Common myeloid progenitor, CD34-positive (primary cell): ENCODE measurements at regions not wholly inside any gene's neighbourhood (a gene's known extent, or its start where the extent isn't known, plus 50 kb on each side); places are given as distances from the start of the nearest gene placed in this dataset.
"Not testable (repeated sequence)": the region's sequence is repeated elsewhere in the genome, so short reads cannot be mapped to it uniquely, and the experiment has no call there.

Experiments
- CTCF ChIA-PET: fragments of 350-600 bp; sonication (Branson Sonifier 250); formaldehyde crosslinking; loops from one replicate; lab custom pipeline; 2021; ENCODE audit warnings: antibody characterized with exemption; lab: Charles Lee
- POLR2A ChIA-PET: fragments of 350-600 bp; sonication (Branson Sonifier 250); formaldehyde crosslinking; loops from one replicate; lab custom pipeline; 2021; ENCODE audit warnings: antibody characterized with exemption; lab: Charles Lee
- DNase-seq, 3 donors: peaks; one replicate each; pipeline versions ENCODE4 v3.0.0 to v3.0.0-alpha.2; 2013
- H3K27ac ChIP-seq, 2 experiments: 1 replicate in 1 of 2; 2 replicates in 1 of 2; pipeline ENCODE4 v1.7.0; 2013; ENCODE audit warnings: inconsistent platforms in 2 of 2, low read length in 2 of 2, mild to moderate bottlenecking in 2 of 2, low read depth in 1 of 2, moderate library complexity in 1 of 2; ENCODE audit not compliant: severe bottlenecking in 2 of 2, insufficient read depth in 1 of 2, poor library complexity in 1 of 2
- H3K27me3 ChIP-seq, 5 experiments: replicated peaks in 2 of 5; 1 replicate in 3 of 5; 2 replicates in 2 of 5; pipeline versions ENCODE4 v1.6.1 to v1.7.0; 2013; ENCODE audit warnings: low read length in 4 of 5, mild to moderate bottlenecking in 2 of 5, moderate library complexity in 2 of 5, inconsistent platforms in 1 of 5; ENCODE audit not compliant: insufficient read depth in 5 of 5, control insufficient read depth in 4 of 5
- H3K36me3 ChIP-seq, 4 experiments: 1 replicate in 2 of 4; 2 replicates in 2 of 4; pipeline versions ENCODE4 v1.6.1 to v1.7.0; 2013; ENCODE audit warnings: low read length in 3 of 4, control low read depth in 1 of 4, mild to moderate bottlenecking in 1 of 4; ENCODE audit not compliant: control insufficient read depth in 4 of 4, insufficient read depth in 4 of 4
- H3K4me1 ChIP-seq, 4 experiments: 1 replicate in 3 of 4; 2 replicates in 1 of 4; pipeline versions ENCODE4 v1.6.1 to v1.7.1; 2013; ENCODE audit warnings: low read length in 3 of 4, mild to moderate bottlenecking in 3 of 4, control low read depth in 1 of 4, inconsistent platforms in 1 of 4, moderate library complexity in 1 of 4; ENCODE audit not compliant: control insufficient read depth in 4 of 4, insufficient read depth in 4 of 4; ENCODE audit errors: control extremely low read depth in 1 of 4
- H3K4me3 ChIP-seq, 7 experiments: 1 replicate in 4 of 7; 2 replicates in 3 of 7; pipeline versions ENCODE4 v1.5.1 to v1.7.0; 2013; ENCODE audit warnings: mild to moderate bottlenecking in 7 of 7, low read length in 6 of 7, moderate library complexity in 6 of 7, inconsistent platforms in 2 of 7, low read depth in 2 of 7, control low read depth in 1 of 7; ENCODE audit not compliant: insufficient read depth in 4 of 7, control insufficient read depth in 1 of 7; ENCODE audit errors: extremely low read depth in 1 of 7
- H3K9me3 ChIP-seq, 5 experiments: 1 replicate in 4 of 5; 2 replicates in 1 of 5; pipeline versions ENCODE4 v1.6.1 to v1.7.1; 2013; ENCODE audit warnings: low read length in 4 of 5, mild to moderate bottlenecking in 2 of 5, inconsistent platforms in 1 of 5, low read depth in 1 of 5, moderate library complexity in 1 of 5; ENCODE audit not compliant: control insufficient read depth in 4 of 5, insufficient read depth in 2 of 5; ENCODE audit errors: control extremely low read depth in 1 of 5
- WGBS: methylation state at CpG from one replicate; pipeline ENCODE4 v1.1.5; 2013; ENCODE audit not compliant: insufficient coverage; 5-methylcytosine and 5-hydroxymethylcytosine counted together

DNA sequence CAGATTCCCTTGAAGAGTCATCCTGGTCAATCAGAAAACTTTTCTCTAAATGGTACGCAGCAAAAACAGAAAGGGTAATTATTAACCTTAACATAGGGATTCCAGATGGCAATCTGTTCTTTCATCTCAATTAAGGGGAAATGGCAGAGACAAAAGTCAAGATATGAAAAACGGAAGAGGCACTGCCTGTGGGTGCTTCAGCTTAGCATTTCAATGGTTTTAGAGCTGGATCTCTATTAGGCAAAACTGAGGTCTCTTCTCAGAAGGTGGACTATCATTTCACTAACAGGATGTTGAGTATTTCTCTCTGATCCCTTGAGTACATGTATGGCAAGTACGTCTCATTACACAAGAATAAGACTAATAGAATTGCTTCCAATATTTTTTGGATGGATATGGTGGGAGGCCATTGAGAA lies 296.9 kb downstream of the HIVEP2 start:
- DNase-seq: peak in 2 of 3 donors; percentile 19 to 22
- H3K27me3 ChIP-seq: peaks cover 0 to 7% (median 0%) of the 10 kb centered on the region in 5 experiments
- no peak overlapping the region for H3K4me3 ChIP-seq
- H3K36me3 ChIP-seq: no peaks in the 10 kb centered on the region
- H3K27ac ChIP-seq: no peak overlapping the region
- WGBS: 33% methylated on average over 2 of the region's 3 CpGs
- no peaks in the 10 kb centered on the region for H3K9me3 ChIP-seq
- CTCF ChIA-PET: interaction anchor here (1.8 kb wide), 1 partner anchor 18 kb away, joined by 5 read pairs; no protein-coding TSS in a partner anchor
- POLR2A ChIA-PET: no interaction called here
- no peaks in the 10 kb centered on the region for H3K4me1 ChIP-seq

DNA sequence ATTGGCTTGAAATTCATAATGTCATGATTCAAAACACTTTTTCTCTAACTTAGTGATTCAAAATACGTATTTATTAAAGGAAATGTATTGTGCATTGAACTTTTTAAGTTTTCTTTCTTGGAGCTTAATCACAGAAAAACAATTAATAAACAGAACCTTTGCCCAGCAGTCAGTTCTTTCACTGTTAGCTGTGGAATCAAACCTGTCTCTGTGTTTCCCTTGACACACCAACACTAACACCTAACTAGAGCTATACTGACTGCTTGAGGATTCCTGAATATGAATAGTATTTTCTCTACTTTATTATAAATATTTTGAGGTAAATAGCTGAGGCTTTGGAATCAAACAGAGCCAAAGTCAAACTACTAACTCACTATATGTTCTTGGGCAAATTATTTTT lies 296.4 kb downstream of the HIVEP2 start:
- no peak overlapping the region for H3K27ac ChIP-seq
- no peaks in the 10 kb centered on the region for H3K4me1 ChIP-seq
- CTCF ChIA-PET: interaction anchor here (1.8 kb wide), 1 partner anchor 18 kb away, joined by 5 read pairs; no protein-coding TSS in a partner anchor
- peaks cover 0 to 7% (median 0%) of the 10 kb centered on the region in 5 experiments for H3K27me3 ChIP-seq
- H3K4me3 ChIP-seq: no peak overlapping the region
- H3K36me3 ChIP-seq: no peaks in the 10 kb centered on the region
- H3K9me3 ChIP-seq: no peaks in the 10 kb centered on the region
- POLR2A ChIA-PET: no interaction called here
- DNase-seq: no peak
- WGBS: no CpG with 5 or more reads among the region's 1 CpG

DNA sequence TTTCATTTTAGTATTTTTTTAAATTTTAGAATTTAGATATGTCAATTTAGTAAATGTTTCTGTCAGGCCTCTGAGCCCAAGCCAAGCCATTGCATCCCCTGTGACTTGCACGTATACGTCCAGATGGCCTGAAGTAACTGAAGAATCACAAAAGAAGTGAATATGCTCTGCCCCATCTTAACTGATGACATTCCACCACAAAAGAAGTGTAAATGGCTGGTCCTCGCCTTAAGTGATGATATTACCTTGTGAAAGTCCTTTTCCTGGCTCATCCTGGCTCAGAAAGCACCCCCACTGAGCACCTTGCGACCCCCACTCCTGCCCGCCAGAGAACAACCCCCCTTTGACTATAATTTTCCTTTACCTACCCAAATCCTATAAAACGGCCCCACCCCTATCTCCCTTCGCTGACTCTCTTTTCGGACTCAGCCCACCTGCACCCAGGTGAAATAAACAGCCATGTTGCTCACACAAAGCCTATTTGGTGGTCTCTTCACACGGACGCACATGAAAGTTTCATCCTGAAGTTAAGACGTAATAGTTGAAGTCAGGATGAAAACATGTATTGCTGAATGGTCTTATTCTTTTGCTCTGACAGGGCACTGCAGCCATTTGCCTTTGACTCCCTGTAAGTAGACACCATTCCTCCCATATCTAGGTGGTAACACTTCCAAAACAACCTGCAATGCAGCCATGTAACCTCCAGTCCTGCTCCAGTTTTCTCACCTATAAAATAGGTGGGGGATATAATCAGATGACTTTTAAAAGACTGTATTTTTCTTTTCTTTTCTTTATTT lies 295.3 kb downstream of the HIVEP2 start:
- DNase-seq: not testable (repeated sequence)
- CTCF ChIA-PET: interaction anchor here (1.8 kb wide), 1 partner anchor 19 kb away, joined by 5 read pairs; no protein-coding TSS in a partner anchor

DNA sequence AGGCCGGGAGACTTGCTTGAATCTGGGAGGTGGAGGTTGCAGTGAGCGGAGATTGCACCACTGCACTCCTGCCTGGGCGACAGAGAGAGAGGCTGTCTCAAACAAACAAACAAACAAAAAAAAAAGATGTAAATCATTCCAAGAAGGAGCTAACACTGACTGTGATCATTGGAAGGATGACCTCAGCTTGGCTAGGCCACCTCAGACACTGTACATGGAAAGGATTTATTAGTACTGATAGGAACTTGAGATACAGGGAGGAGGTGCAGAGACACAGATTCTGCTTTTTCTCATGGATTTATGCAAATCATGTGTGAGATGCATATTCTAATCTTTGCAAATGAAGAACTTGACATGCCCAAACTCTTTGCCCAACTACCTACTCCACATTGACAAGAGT lies 293.6 kb downstream of the HIVEP2 start:
- H3K4me3 ChIP-seq: no peak overlapping the region
- 100% methylated on average over 1 of the region's 3 CpGs for WGBS
- H3K4me1 ChIP-seq: no peaks in the 10 kb centered on the region
- H3K27me3 ChIP-seq: peaks cover 0 to 5% (median 0%) of the 10 kb centered on the region in 5 experiments
- H3K9me3 ChIP-seq: no peaks in the 10 kb centered on the region
- ChIA-PET POLR2A (interaction anchor here (0.7 kb wide), 1 partner anchor 412 kb away, joined by 3 read pairs; no protein-coding TSS in a partner anchor), CTCF (no interaction called here)
- no peak overlapping the region for H3K27ac ChIP-seq
- H3K36me3 ChIP-seq: no peaks in the 10 kb centered on the region
- DNase-seq: no peak

More for the DNA sequence above, 295.3 kb downstream of the HIVEP2 start:
- H3K4me3 ChIP-seq, H3K27me3 ChIP-seq, H3K4me1 ChIP-seq, H3K27ac ChIP-seq, POLR2A ChIA-PET, H3K9me3 ChIP-seq, H3K36me3 ChIP-seq: not testable (repeated sequence)
- no CpG with 5 or more reads among the region's 11 CpGs for WGBS

DNA sequence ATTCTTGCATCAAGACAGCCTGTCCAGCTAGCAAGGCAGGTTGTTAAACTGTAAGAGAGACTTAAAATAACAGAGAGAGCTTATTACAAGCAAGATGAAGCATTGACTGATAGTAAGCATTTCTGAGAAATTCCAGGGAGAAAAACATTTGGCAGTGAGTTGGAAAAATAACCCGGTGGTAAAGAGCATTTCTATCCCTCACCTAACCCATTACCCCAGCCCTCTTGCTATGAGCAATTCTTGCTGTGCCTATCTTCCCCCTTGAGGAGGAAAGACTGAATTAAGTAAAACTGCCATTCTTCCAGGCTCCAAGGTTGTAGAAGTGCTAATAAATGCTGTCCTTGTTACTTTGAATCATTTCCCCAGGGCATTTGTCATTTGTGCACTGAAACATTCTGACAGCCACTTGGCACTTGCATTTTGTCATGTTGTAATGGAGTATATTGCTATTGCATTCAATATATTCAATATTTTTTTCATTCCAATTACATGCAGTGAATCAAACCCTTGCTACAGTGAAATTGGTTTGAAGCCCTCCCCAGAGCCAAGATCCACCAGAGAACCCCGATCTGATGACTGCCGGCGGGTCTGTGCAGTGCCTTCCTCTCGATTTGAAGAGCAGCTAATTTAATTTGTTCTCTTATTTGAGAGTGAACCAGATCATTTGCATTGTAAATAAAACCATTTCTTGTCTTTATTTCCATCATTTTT lies 291.1 kb downstream of the HIVEP2 start:
- H3K4me1 ChIP-seq: no peaks in the 10 kb centered on the region
- ChIA-PET POLR2A (no interaction called here), CTCF (no interaction called here)
- no peak overlapping the region for H3K27ac ChIP-seq
- H3K4me3 ChIP-seq: no peak overlapping the region
- no peak for DNase-seq
- H3K27me3 ChIP-seq: no peaks in the 10 kb centered on the region
- H3K36me3 ChIP-seq: no peaks in the 10 kb centered on the region
- no peaks in the 10 kb centered on the region for H3K9me3 ChIP-seq
- 89% methylated on average over 3 of the region's 5 CpGs for WGBS

DNA sequence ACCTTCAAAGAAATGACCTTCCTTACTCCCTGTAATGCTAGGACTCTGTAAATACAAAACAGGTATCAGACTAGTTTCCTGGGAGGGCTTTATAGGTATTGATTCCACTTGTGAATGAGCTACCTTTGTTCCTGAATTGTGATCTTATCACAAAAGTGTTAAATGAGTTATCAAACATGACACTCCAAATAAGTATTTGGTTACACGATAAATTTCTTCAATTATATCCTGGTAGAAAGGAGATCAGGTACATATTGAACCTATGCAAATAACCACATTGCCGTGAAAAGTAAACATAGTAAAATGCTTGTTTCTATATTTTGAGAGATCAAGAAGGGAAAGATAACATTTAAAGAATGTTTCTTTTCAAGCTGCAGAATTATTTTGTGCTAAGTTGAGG lies 285.3 kb downstream of the HIVEP2 start:
- ChIA-PET CTCF (no interaction called here), POLR2A (interaction anchor here (0.5 kb wide), 1 partner anchor 268 kb away, joined by 3 read pairs; no protein-coding TSS in a partner anchor)
- 100% methylated on average over 1 of the region's 2 CpGs for WGBS
- peaks cover 0 to 13% (median 2%) of the 10 kb centered on the region in 5 experiments for H3K9me3 ChIP-seq
- DNase-seq: no peak
- H3K36me3 ChIP-seq: no peaks in the 10 kb centered on the region
- no peaks in the 10 kb centered on the region for H3K27me3 ChIP-seq
- H3K4me3 ChIP-seq: no peak overlapping the region
- H3K27ac ChIP-seq: no peak overlapping the region
- H3K4me1 ChIP-seq: no peaks in the 10 kb centered on the region

DNA sequence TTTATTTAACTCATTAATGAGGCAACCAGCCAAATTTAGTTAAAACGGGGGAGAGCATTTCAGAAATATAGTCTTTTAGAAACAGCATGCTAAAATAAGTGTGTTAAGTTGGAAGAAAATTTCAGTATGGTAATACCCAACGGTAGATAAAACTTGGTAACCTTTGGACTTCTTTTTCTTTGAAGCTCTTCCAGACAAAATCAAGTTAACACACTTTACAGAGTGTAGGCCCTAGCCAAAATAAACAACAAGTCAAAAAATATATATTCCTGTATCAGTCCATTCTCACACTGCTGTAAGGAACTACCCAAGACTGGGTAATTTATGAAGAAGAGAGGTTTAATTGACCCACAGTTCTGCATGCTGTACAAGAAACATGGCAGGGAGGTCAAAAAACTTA lies 279.6 kb downstream of the HIVEP2 start:
- Histone ChIP-seq H3K4me3 (no peak overlapping the region), H3K27me3 (no peaks in the 10 kb centered on the region), H3K36me3 (no peaks in the 10 kb centered on the region), H3K4me1 (no peaks in the 10 kb centered on the region), H3K27ac (no peak overlapping the region), H3K9me3 (peaks cover 0 to 15% (median 2%) of the 10 kb centered on the region in 5 experiments)
- no peak for DNase-seq
- WGBS: no CpG with 5 or more reads among the region's 2 CpGs
- POLR2A ChIA-PET: no interaction called here
- CTCF ChIA-PET: no interaction called here
